Astrocyte of the hippocampus (primary cell): ENCODE measurements at regions not wholly inside any gene's neighbourhood (a gene's known extent, or its start where the extent isn't known, plus 50 kb on each side); places are given as distances from the start of the nearest gene placed in this dataset.
"Not testable (repeated sequence)": the region's sequence is repeated elsewhere in the genome, so short reads cannot be mapped to it uniquely, and the experiment has no call there.

ENCODE experiments used
- DNase-seq: peaks from one replicate; pipeline ENCODE4 v3.0.0; 2011; ENCODE audit warnings: low read depth, low spot score

DNA sequence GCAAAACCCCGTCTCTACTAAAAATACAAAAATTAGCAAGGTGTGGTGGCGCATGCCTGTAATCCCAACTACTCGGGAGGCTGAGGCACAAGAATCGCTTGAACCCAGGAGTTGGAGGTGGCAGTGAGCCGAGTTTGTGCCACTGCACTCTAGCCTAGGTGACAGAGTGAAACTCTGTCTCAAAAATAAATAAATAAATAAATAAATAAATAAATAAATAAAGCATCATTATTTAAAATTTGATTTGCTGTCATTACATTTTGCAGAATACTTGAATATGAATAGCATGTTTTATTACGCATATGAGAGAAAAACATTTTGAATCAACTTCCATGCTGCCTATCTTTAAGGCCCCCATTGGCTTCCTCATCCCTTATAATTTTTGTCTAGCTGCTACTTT, 53.4 kb upstream of the MED14 start:
- not testable (repeated sequence) for DNase-seq

GRCh38 chrX:40792433-40792832, 57.1 kb upstream of the MED14 start:
- DNase-seq, result no peak

GRCh38 chrX:40794829-40795130, 59.4 kb upstream of the MED14 start:
- DNase-seq, result not testable (repeated sequence)

GRCh38 chrX:40799745-40800144, 64.4 kb upstream of the MED14 start:
- DNase-seq, result not testable (repeated sequence)

GRCh38 chrX:40805404-40805803, 70.1 kb upstream of the MED14 start:
- no peak for DNase-seq

DNA sequence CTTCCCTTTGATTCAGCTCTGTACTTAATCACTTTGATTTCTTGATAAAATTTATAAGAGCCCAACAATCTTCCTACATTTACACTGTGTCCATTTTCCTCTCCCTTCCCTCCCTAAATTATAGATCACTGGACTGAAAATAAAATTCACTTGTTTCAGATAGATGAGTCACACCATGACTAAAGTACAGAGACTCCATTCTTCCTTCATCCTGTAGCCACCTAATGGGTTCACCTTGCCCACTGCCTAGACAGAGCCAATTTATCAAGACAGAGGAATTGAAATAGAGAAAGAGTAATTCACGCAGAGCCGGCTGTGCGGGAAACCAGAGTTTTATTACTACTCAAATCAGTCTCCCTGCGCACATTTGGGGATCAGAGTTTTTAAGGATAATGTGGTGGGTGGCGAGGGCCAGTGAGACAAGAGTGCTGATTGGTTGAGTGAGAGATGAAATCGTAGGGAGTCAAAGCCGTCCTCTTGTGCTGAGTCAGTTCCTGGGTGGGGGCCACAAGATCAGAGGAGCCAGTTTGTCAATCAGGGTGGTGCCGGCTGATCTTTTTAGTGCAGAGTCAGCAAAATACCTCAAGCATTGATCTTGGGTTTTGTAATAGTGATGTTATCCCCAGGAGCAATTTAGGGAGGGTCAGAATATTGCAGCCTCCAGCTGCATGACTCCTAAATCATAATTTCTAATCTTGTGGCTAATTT, 71.3 kb upstream of the MED14 start:
- no peak for DNase-seq

GRCh38 chrX:40807384-40807783, 72.0 kb upstream of the MED14 start:
- no peak for DNase-seq

GRCh38 chrX:40808203-40808602, 72.9 kb upstream of the MED14 start:
- no peak for DNase-seq

DNA sequence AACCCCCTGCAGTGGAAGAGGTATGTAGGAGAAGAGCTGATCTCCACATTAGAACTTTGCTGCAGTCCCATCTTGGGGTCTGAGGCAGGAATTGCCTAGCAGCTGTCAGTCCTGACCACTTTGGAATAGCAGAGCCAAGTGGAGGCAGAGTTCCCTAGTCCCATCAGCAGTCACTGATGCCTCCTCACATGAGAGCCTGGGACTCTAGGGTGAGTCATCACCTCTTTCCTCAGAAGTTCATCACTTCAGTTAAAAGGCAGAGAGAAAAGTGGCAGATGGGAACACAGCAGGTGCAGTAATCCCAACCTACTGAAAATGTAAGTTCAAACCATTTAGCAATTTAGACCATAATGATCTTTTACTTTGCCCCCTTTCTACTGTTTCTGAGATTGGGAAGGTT, 73.9 kb upstream of the MED14 start:
- peak; percentile 12 for DNase-seq

GRCh38 chrX:40815045-40815444, 79.7 kb upstream of the MED14 start:
- not testable (repeated sequence) for DNase-seq

DNA sequence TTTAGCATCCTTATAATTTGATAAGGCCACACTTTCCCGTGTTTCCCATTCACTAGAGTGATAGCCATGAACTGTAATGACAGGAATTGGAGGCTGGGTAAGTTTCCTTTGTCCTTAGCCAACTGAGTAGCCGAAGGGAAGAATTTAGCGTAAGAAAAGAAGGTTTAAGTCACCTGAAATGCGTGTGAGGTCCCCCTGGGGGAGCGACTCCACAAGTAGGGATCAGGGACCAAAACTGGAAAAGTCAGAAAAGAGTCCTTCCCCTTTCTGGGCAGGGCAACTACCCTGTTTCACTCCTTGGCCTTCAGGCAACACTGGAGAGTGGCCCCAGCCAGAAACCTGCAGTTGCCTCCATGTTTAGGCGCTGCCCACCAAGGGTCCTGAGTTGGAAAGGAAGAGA, 81.6 kb upstream of the MED14 start:
- DNase-seq, result no peak

- no peak for DNase-seq
Measured at GRCh38 chrX:40818236-40818635, 82.9 kb upstream of the MED14 start.

DNA sequence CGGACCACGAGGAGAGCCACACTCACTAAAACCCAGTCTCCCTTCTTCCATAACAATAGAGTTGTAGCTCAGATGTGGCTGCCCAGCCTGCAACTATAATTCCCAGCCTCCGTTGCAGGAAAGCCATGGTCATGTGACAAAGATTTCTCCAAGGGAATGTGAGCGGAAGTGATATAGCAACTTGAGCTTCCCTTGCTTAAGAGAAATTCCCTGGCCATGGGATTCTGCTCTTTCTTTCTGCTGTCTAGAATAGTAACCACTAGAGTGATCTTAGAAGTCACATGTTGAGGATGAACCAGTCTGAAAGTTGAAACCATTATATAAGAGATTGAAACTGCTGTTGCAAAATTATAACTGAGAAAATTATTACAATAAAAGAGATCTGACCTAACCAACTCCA, 86.4 kb upstream of the MED14 start:
- no peak for DNase-seq

GRCh38 chrX:40827331-40827730, 92.0 kb upstream of the MED14 start:
- DNase-seq, result no peak

DNA sequence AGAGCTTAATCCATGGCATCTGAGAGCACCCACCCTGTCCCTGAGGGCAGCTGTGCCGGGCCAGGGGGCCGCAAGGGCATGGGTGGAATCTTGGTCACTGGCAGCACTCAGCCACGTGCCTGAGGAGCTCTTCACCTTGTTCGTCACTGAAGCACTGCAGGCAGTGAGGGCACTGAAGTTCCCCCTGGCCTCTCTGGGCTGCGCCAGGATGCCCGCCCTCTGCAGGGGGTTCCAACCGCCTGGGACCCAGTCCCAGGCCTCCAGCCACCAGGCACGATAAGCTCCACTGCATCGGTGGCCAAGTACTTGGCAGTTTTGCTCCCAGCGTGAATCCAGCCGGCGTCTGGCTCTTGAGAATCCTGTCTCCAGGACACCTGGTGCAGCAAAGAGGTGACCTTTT, 96.4 kb upstream of the MED14 start:
- no peak for DNase-seq

DNA sequence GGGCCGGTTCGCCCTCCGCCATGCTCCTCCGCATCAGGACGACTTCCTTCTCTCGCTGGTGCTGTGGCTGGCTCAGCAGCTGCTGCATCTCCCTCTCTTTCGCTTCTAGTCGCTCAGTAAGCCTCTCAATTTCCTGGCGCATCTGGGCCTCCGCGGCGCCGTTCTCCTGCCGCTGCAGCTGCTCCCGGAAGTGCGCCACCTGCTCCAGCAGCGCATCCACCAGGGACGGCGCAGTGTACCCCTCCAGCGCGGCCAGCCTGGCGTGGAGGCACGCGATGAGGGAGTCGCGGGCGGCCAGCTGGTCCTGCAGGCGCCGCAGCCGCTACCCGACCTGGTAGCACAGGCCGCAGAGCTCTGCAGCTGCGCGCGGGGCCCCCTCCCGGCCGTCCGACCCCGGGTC, 97.4 kb upstream of the MED14 start:
- DNase-seq, result no peak

DNA sequence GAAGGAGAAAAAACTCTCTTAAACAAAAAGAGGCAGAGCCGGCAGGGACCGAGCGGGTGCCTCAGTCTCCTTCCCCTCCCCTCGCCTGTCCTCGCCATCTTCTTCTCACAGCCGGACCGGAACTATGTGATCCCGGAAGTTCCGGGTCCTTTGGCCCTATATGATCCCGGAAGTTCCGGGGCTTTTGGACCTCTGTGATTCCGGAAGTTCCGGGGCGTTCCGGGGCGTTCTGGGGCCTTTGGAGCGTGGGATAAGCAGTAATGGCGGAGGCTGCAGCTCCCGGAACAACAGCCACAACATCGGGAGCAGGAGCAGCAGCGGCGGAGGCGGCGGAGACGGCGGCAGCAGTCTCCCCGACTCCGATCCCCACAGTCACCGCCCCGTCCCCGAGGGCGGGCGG, 98.9 kb upstream of the MED14 start:
- no peak for DNase-seq

GRCh38 chrX:40835526-40835925, 100.2 kb upstream of the MED14 start:
- DNase-seq, result no peak

DNA sequence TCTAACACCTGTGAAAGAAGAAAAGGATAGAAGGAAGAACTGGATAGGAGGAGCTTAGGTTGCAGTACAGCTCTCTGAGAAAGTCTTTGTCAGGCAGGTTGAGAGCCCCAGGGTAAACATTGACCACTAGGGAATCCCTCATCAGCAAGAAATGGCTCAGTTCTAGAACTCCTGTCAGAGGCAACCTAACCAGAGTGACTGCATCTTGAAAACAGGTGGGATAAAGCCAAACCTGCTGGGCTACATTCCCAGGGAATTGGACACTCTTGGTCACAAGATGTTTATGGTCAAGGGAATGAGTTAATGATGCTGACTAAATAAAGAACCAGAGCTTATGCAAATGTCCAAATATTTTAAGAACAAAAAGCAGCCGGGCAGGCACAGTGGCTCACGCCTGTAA, 108.3 kb upstream of the MED14 start:
- no peak for DNase-seq

- DNase-seq, result peak; percentile 32
Measured at GRCh38 chrX:40844471-40844870, 109.1 kb upstream of the MED14 start.

GRCh38 chrX:40845331-40845911, 110.1 kb upstream of the MED14 start:
- DNase-seq, result peak; percentile 94

- DNase-seq, result no peak
Measured at GRCh38 chrX:40849906-40850823, 114.8 kb upstream of the MED14 start.

- DNase-seq, result no peak
Measured at GRCh38 chrX:40852586-40852985, 117.2 kb upstream of the MED14 start.
